Cardiac fibroblast (primary cell): ENCODE measurements at regions not wholly inside any gene's neighbourhood (a gene's known extent, or its start where the extent isn't known, plus 50 kb on each side); places are given as distances from the start of the nearest gene placed in this dataset.

Source experiments
- DNase-seq, 2 donors: peaks; one replicate each; pipeline versions ENCODE4 v3.0.0 to v3.0.0-alpha.2; 2010; ENCODE audit warnings: low read depth in 2 of 2
- H3K4me3 ChIP-seq, 2 donors: replicated peaks in 1 of 2; 1 replicate in 1 of 2; 2 replicates in 1 of 2; pipeline ENCODE4 v1.5.1; 2011; ENCODE audit warnings: low read depth in 2 of 2, low read length in 2 of 2, mild to moderate bottlenecking in 2 of 2, moderate library complexity in 1 of 2
- CTCF ChIP-seq: IDR thresholded peaks from one replicate; pipeline ENCODE4 v1.5.1; 2011; ENCODE audit warnings: low read depth, mild to moderate bottlenecking, low read length, inconsistent platforms

DNA sequence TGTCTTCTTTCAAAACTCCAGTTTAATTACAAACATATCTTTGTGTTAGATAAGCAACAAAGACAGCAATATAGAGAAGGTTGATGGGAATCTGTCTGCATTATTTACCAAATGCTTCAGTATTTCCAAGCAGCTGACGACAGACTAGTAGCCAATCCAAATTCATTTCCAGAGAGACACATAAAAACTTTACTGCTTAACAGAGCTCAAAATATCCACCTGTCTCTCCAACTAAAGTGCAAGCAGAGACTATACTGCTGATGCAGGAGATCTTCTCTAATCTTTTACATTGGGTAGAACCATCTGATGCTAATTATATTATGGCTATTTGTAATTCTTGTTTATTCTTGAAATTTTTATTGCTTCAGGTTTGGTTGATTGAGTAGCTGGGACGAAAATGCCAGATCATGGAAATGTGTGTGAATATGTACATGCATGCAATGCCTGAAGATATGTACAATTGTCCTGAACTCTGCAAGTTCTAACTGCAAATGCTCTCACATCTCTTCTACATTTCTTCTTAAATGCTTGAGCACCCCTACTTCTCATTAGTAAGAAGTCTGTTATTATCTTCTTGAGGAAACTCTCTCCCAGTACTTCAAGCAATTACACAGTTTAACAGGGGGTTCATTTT, 200.0 kb downstream of the PDHA2 start:
- no peak for TF ChIP-seq CTCF
- no peak for DNase-seq
- no peak overlapping the region for H3K4me3 ChIP-seq

DNA sequence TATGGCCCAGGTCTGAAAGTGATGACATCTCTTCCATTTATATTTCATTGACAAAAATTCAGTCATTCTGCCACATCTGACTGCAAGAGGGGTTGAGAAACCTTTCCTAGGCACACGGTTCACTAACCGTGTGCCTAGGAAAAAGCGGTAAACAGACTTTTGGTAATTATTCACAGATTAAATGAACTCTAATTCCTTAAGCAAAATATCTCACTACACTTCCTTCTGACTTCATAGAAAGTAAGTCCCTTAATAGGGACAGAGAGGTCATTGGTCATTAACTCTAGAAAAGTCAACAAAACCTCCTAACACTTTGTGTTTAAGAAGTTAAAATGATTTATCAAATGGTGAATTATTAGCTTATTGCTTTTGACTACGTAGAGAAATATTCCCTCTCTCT, 205.1 kb downstream of the PDHA2 start:
- no peak for TF ChIP-seq CTCF
- DNase-seq, result no peak

DNA sequence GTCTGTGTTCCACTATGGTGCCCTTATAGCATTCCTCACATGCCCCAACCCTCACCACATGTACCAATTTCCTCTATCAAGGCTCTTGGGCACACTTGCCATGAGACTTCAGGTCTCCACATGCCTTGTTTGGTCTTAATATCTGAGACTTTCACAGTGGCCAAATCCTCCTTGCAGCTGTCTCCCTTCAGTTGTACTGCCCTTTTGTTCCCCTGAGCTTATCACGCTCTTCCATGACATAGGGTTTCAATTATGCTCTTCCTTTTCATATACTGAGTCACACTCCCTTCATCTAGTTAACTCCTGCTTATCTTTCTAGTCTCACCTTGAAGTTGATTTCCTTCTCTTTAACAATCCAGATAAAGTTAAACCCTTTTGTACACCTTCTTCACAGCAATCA, 212.9 kb downstream of the PDHA2 start:
- peak in 1 of 2 donors; percentile 24 for DNase-seq
- no peak overlapping the region for H3K4me3 ChIP-seq
- TF ChIP-seq CTCF, result no peak

More for the DNA sequence above, 205.1 kb downstream of the PDHA2 start:
- no peak overlapping the region for H3K4me3 ChIP-seq

DNA sequence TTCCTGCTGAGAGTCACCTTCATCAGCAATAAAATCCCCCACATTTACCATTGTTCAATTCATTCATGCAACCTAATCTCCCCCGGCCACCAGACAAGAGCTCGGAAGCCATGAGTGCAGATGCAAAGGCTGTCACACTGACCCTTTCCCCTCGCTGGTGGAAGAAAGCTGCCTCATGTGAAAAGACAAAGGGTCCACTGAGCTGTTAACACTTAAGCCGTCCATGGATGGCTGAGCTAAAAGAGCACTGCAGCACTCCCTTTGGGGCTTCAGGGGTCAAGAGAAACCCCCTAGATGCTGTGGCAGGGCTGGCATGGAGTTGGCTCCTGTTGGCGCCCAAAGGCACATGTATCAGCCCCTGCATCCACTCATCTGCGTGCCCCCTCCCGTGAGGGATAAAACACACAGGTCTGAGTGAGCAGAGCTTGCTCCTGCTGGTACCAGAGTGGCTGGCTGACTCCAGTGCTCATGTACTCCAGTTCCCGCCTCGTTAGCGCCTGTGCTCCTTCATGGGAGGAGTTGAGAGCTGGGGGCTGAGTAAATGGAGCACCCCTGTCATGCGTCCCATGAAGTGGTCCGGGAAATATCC, 216.5 kb downstream of the PDHA2 start:
- no peak overlapping the region for H3K4me3 ChIP-seq
- TF ChIP-seq CTCF, result no peak
- DNase-seq, result no peak

DNA sequence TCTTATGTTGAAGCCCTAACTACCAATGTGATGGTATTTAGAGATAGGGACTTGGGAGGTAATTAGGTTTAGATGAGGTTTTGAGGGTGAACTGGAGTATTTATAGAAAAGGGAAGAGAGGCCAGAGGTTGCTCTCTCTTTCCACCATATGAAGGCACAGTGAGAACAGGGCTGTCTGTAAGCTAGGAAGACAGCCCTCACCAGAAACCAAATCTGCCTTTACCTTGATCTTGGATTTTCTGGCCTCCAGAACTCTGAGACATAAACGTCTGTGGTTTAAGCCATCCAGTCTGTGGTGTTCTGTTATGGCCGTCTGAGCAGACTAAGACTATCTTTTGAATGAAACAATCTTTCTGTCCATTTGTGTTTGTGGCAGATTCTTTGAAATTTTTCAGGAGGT, 223.7 kb downstream of the PDHA2 start:
- DNase-seq, result no peak
- H3K4me3 ChIP-seq, result no peak overlapping the region
- TF ChIP-seq CTCF, result no peak

GRCh38 chr4:96073461-96073860, 233.6 kb downstream of the PDHA2 start:
- no peak overlapping the region for H3K4me3 ChIP-seq
- no peak for TF ChIP-seq CTCF

More at GRCh38 chr4:96073461-96073860, 233.6 kb downstream of the PDHA2 start:
- peak; percentile 3 to 82 for DNase-seq
